ENCODE measurements at regions not wholly inside any gene's neighbourhood (a gene's known extent, or its start where the extent isn't known, plus 50 kb on each side); places are given as distances from the start of the nearest gene placed in this dataset.
"Not testable (repeated sequence)": the region's sequence is repeated elsewhere in the genome, so short reads cannot be mapped to it uniquely, and the experiment has no call there.

GRCh38 chr5:163347671-163348070 is 89.7 kb upstream of the CCNG1 start:
- ATAC-seq (replicated peaks) = no peak
- Mint-ChIP-seq H3K27me3 (peaks cover 19 to 27% of the 10 kb centered on the region in 2 donors), H3K4me1 (ENCODE audit: low read depth in 2 of 2) (no peaks in the 10 kb centered on the region), H3K36me3 (ENCODE audit: insufficient read depth) (peaks cover 5% of the 10 kb centered on the region), H3K27ac (no peak overlapping the region), H3K9me3 (no peaks in the 10 kb centered on the region), H3K4me3 (no peak overlapping the region)
- peak; percentile 22 to 36 (median 30) for DNase-seq

DNA sequence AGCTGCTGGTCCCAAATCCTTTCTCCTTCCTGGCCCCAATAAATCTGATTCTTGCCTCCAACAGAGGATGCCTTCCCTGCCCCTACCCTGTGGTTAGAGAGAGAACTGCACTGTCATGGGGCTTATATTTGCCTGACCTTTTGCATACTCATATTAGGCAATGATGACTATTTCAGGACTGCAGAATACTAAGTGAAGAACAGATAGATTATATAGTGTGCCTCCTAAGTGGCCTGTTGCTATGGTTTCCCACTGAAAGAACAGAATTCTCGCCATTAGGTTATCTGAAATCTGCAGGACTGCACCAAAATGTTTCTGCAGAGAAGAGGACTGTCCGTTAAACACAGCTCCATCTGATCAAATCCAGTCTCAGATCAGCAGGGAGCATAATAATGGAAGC is 87.3 kb upstream of the CCNG1 start:
- H3K4me3 Mint-ChIP-seq = no peak overlapping the region
- DNase-seq = no peak
- no peaks in the 10 kb centered on the region for H3K9me3 Mint-ChIP-seq
- H3K27me3 Mint-ChIP-seq = peaks cover 15 to 20% of the 10 kb centered on the region in 2 donors
- H3K27ac Mint-ChIP-seq = no peak overlapping the region
- H3K4me1 Mint-ChIP-seq (ENCODE audit: low read depth in 2 of 2) = no peaks in the 10 kb centered on the region
- H3K36me3 Mint-ChIP-seq (ENCODE audit: insufficient read depth) = peaks cover 5% of the 10 kb centered on the region
- no peak for ATAC-seq (replicated peaks)

GRCh38 chr5:163352531-163352930 is 84.9 kb upstream of the CCNG1 start:
- H3K9me3 Mint-ChIP-seq = no peaks in the 10 kb centered on the region
- ATAC-seq (replicated peaks) (no peak), DNase-seq (no peak)
- peaks cover 5% of the 10 kb centered on the region for H3K36me3 Mint-ChIP-seq (ENCODE audit: insufficient read depth)
- no peak overlapping the region for H3K4me3 Mint-ChIP-seq
- H3K27ac Mint-ChIP-seq = no peak overlapping the region
- H3K27me3 Mint-ChIP-seq = peaks cover 8 to 26% of the 10 kb centered on the region in 2 donors
- no peaks in the 10 kb centered on the region for H3K4me1 Mint-ChIP-seq (ENCODE audit: low read depth in 2 of 2)

- peaks cover 3 to 46% of the 10 kb centered on the region in 2 donors for H3K27me3 Mint-ChIP-seq
- not testable (repeated sequence) for H3K36me3 Mint-ChIP-seq (ENCODE audit: insufficient read depth); H3K4me3 Mint-ChIP-seq; H3K9me3 Mint-ChIP-seq; ATAC-seq (replicated peaks); DNase-seq; H3K4me1 Mint-ChIP-seq (ENCODE audit: low read depth in 2 of 2); H3K27ac Mint-ChIP-seq
Observed at GRCh38 chr5:163355811-163356210, 81.6 kb upstream of the CCNG1 start.

DNA sequence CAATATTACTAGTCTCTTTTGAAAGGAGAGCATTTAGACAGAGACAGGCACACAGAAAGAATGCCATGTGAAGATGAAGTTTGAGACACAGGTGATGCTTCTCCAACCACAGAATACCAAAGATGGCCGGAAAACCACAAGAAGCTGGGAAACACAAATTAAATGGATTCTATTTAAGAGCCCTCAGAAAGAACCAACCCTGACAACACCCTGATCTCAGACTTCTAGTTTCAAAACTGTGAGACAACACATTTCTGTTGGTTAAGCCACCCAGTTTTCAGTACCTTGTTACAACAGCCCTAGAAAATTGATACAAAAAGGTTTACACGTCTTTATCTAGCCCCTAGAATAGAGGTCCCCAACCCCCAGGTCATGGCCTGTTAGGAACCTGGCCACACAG is 79.8 kb upstream of the CCNG1 start:
- ATAC-seq (replicated peaks) (no peak), DNase-seq (no peak)
- Mint-ChIP-seq H3K27me3 (peaks cover 11 to 47% of the 10 kb centered on the region in 2 donors), H3K36me3 (ENCODE audit: insufficient read depth) (no peaks in the 10 kb centered on the region), H3K27ac (no peak overlapping the region), H3K4me1 (ENCODE audit: low read depth in 2 of 2) (no peaks in the 10 kb centered on the region), H3K4me3 (no peak overlapping the region), H3K9me3 (no peaks in the 10 kb centered on the region)

- no peak for ATAC-seq (replicated peaks)
- Mint-ChIP-seq H3K27ac (no peak overlapping the region), H3K9me3 (no peaks in the 10 kb centered on the region), H3K4me1 (ENCODE audit: low read depth in 2 of 2) (no peaks in the 10 kb centered on the region), H3K36me3 (ENCODE audit: insufficient read depth) (no peaks in the 10 kb centered on the region), H3K27me3 (peaks cover 29 to 69% of the 10 kb centered on the region in 2 donors), H3K4me3 (no peak overlapping the region)
- DNase-seq = no peak
Observed at GRCh38 chr5:163360656-163361055, 76.7 kb upstream of the CCNG1 start.

DNA sequence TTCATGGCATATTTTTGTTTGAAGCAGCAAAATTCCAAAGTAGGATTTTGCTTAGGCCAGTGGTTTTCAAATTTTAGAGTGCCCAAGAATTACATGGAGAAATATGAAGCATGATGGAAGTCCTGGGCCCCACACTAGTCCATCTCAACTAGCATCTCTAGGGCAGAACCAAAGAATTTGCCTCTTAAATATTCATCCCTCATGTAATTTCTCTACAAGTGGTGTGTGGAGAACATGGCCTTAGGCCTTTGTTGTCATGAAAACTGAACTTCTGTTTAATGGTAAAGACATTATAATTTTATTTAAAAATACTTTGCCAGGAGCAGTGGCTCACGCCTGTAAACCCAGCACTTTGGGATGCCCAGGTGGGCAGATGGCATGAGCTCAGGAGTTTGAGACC is 75.9 kb upstream of the CCNG1 start:
- Mint-ChIP-seq H3K9me3 (no peaks in the 10 kb centered on the region), H3K27ac (no peak overlapping the region), H3K27me3 (peaks cover 29 to 73% of the 10 kb centered on the region in 2 donors), H3K4me1 (ENCODE audit: low read depth in 2 of 2) (no peaks in the 10 kb centered on the region), H3K4me3 (no peak overlapping the region), H3K36me3 (ENCODE audit: insufficient read depth) (no peaks in the 10 kb centered on the region)
- DNase-seq = no peak
- ATAC-seq (replicated peaks) = no peak

GRCh38 chr5:163362840-163363371 is 74.5 kb upstream of the CCNG1 start:
- no peaks in the 10 kb centered on the region for H3K36me3 Mint-ChIP-seq (ENCODE audit: insufficient read depth)
- H3K4me3 Mint-ChIP-seq = no peak overlapping the region
- H3K4me1 Mint-ChIP-seq (ENCODE audit: low read depth in 2 of 2) = no peaks in the 10 kb centered on the region
- peaks cover 29 to 59% of the 10 kb centered on the region in 2 donors for H3K27me3 Mint-ChIP-seq
- ATAC-seq (replicated peaks) (no peak), DNase-seq (no peak)
- H3K9me3 Mint-ChIP-seq = no peaks in the 10 kb centered on the region
- H3K27ac Mint-ChIP-seq = no peak overlapping the region

DNA sequence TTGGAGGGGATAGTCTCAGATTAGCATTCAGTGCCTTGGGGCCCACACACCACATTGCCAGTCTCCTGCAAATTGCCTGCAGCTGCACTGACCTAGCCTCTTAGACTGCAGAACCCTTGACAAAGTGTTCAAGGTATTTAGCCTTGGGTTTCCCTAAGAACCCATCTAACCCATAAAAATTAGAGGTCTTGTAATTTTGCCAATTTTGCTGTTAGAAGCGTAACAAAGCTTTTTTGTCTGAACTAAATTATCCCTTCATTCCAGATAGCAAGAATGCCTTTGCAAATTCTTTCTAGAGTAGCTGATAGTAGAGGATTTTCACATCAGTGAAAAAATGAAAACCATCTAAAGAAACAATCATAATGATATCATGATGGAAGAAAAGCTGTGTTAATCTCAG is 74.0 kb upstream of the CCNG1 start:
- no peak for ATAC-seq (replicated peaks)
- no peak for DNase-seq
- H3K27me3 Mint-ChIP-seq = peaks cover 29 to 55% of the 10 kb centered on the region in 2 donors
- no peak overlapping the region for H3K27ac Mint-ChIP-seq
- H3K9me3 Mint-ChIP-seq = no peaks in the 10 kb centered on the region
- no peaks in the 10 kb centered on the region for H3K4me1 Mint-ChIP-seq (ENCODE audit: low read depth in 2 of 2)
- no peak overlapping the region for H3K4me3 Mint-ChIP-seq
- H3K36me3 Mint-ChIP-seq (ENCODE audit: insufficient read depth) = no peaks in the 10 kb centered on the region

DNA sequence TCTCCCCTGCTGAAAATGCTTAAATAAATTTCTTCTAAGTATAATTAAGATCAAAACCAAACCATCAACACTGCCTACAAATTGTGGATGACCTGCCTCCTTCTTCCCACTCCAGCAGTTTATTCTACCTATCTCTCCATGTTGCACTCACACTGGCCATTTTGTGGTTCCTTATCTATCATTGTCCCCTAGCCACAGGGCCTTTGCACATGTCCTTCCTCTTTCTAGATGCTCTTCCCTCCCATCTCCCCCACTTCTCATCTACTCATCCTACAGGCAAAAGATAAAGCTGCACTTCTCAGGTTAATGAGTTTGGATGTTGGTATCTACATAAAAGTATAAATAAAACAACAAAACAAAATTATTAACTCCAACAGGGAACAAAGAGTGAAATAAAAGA is 70.6 kb upstream of the CCNG1 start:
- Mint-ChIP-seq H3K27ac (no peak overlapping the region), H3K4me1 (ENCODE audit: low read depth in 2 of 2) (no peaks in the 10 kb centered on the region), H3K27me3 (peaks cover 27 to 36% of the 10 kb centered on the region in 2 donors), H3K36me3 (ENCODE audit: insufficient read depth) (no peaks in the 10 kb centered on the region), H3K9me3 (peaks cover 0 to 2% of the 10 kb centered on the region in 2 donors), H3K4me3 (no peak overlapping the region)
- no peak for ATAC-seq (replicated peaks)
- no peak for DNase-seq

- no peak overlapping the region for H3K27ac Mint-ChIP-seq
- no peaks in the 10 kb centered on the region for H3K36me3 Mint-ChIP-seq (ENCODE audit: insufficient read depth)
- H3K9me3 Mint-ChIP-seq = peaks cover 0 to 2% of the 10 kb centered on the region in 2 donors
- DNase-seq (no peak), ATAC-seq (replicated peaks) (no peak)
- H3K27me3 Mint-ChIP-seq = peaks cover 5 to 19% of the 10 kb centered on the region in 2 donors
- no peak overlapping the region for H3K4me3 Mint-ChIP-seq
- no peaks in the 10 kb centered on the region for H3K4me1 Mint-ChIP-seq (ENCODE audit: low read depth in 2 of 2)
Observed at GRCh38 chr5:163369776-163370385, 67.5 kb upstream of the CCNG1 start.

DNA sequence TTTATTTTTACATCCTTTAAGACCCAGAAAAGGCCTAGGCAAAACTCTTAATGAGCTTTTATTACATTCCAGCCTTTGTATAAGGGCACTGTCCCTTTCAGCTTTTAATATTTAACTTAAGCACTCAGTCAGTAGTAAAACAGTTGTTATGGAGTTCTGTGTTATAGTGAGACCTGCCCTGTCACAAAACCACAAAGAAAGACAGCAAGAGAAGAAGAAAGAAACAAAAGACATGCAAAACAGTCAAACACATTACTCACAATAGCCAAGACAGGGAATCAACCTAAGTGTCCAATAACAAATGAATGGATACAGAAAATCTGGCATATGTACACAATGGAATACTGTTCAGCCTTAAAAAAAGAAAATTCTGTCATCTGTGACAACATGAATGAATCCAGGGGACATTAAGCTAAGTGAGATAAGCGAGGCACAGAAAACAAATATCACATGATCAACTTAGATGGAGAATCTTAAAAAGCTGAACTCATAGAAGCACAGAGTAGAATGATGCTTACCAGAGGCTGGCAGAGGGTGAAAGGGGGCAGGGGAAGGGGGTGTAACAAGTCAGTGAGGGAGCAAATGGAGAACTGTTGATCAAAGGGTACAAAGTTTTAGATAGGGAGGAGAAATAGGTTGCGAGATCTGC is 63.8 kb upstream of the CCNG1 start:
- H3K27ac Mint-ChIP-seq = no peak overlapping the region
- H3K9me3 Mint-ChIP-seq = peaks cover 0 to under 1% of the 10 kb centered on the region in 2 donors
- no peak for ATAC-seq (replicated peaks)
- H3K4me3 Mint-ChIP-seq = no peak overlapping the region
- H3K36me3 Mint-ChIP-seq (ENCODE audit: insufficient read depth) = no peaks in the 10 kb centered on the region
- no peak for DNase-seq
- H3K27me3 Mint-ChIP-seq = peaks cover 12 to 20% of the 10 kb centered on the region in 2 donors
- H3K4me1 Mint-ChIP-seq (ENCODE audit: low read depth in 2 of 2) = no peaks in the 10 kb centered on the region

DNA sequence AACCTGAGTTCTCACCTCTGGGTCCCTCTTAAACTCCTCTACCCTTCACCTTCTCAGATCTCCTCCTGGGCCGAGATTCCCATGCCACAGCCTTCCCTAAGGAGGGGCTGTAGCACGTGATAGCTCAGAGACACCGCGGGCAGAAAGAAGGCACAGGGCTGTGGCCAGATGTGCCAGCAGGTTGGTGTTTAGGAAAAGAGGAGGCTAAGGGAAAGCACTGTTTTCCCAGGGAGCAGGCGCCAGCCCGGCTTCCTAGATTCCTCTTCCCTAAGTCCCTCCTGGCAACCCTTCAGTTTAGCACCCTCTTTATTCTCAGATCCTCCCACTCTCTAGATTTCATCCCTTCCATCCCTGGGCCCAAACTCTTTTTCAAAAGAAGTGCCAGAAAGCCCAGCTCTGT is 59.4 kb upstream of the CCNG1 start:
- H3K27me3 Mint-ChIP-seq = peaks cover 10 to 34% of the 10 kb centered on the region in 2 donors
- H3K27ac Mint-ChIP-seq = peak overlapping the region in 1 of 2 donors; percentile 13

More for the DNA sequence above, 59.4 kb upstream of the CCNG1 start:
- no peaks in the 10 kb centered on the region for H3K4me1 Mint-ChIP-seq (ENCODE audit: low read depth in 2 of 2)
- H3K9me3 Mint-ChIP-seq = no peaks in the 10 kb centered on the region
- ATAC-seq (replicated peaks) (no peak), DNase-seq (no peak)
- no peaks in the 10 kb centered on the region for H3K36me3 Mint-ChIP-seq (ENCODE audit: insufficient read depth)
- H3K4me3 Mint-ChIP-seq = no peak overlapping the region

Measured in effector memory CD8-positive, alpha-beta T cell (primary cell).